OCI-LY7 (cell line): ENCODE measurements at regions not wholly inside any gene's neighbourhood (a gene's known extent, or its start where the extent isn't known, plus 50 kb on each side); places are given as distances from the start of the nearest gene placed in this dataset.

Source experiments
- BruUV-seq: library from RNA; stranded (reverse); fragments of 400-500 nt; replicated peaks from 2 replicates; lab custom pipeline; 2021; lab: Mats Ljungman, UMichigan
- CTCF ChIA-PET: fragments of 300-600 bp; sonication (Branson Sonifier 250); formaldehyde crosslinking; loops from one replicate; lab custom pipeline; 2022; ENCODE audit warnings: antibody characterized with exemption; ENCODE audit not compliant: unreplicated experiment; lab: Charles Lee
- POLR2A ChIA-PET: fragments of 300-600 bp; sonication (Branson Sonifier 250); formaldehyde crosslinking; loops from one replicate; lab custom pipeline; 2022; ENCODE audit warnings: antibody characterized with exemption; lab: Charles Lee
- DNase-seq: peaks from one replicate; pipeline ENCODE4 v3.0.0-alpha.2; 2015; ENCODE audit warnings: low spot score
- H2AFZ ChIP-seq: fragments of 200-600 bp; sonication (generic), shearing (Covaris generic); 2 replicates; pipeline ENCODE4 v1.6.1; 2014; ENCODE audit warnings: mild to moderate bottlenecking, antibody characterized with exemption, low read length, moderate library complexity
- H3K27ac ChIP-seq: fragments of 200-600 bp; sonication (generic); 2 replicates; pipeline ENCODE4 v1.5.1; 2014; ENCODE audit warnings: mixed run types, low read depth, mild to moderate bottlenecking, moderate library complexity, low read length, inconsistent platforms; ENCODE audit not compliant: poor library complexity, severe bottlenecking
- H3K36me3 ChIP-seq: fragments of 200-600 bp; sonication (generic); 2 replicates; pipeline ENCODE4 v1.6.1; 2014; ENCODE audit warnings: mild to moderate bottlenecking, antibody characterized with exemption, low read length, moderate library complexity, mixed read lengths; ENCODE audit not compliant: insufficient read depth
- H3K4me1 ChIP-seq: fragments of 200-600 bp; sonication (generic); 2 replicates; pipeline ENCODE4 v1.5.1; 2014; ENCODE audit warnings: mild to moderate bottlenecking, low read length; ENCODE audit not compliant: insufficient read depth, poor library complexity, severe bottlenecking
- H3K4me2 ChIP-seq: fragments of 200-600 bp; sonication (generic); 2 replicates; pipeline ENCODE4 v1.6.1; 2014; ENCODE audit warnings: mild to moderate bottlenecking, low read length
- H3K4me3 ChIP-seq: fragments of 200-600 bp; sonication (generic); 2 replicates; pipeline ENCODE4 v1.5.1; 2014; ENCODE audit warnings: mild to moderate bottlenecking, low read depth, low read length; ENCODE audit not compliant: poor library complexity, severe bottlenecking
- H3K79me2 ChIP-seq: fragments of 200-600 bp; sonication (generic); 2 replicates; pipeline ENCODE4 v1.6.1; 2016; ENCODE audit warnings: low read depth, mild to moderate bottlenecking, low read length, moderate library complexity, mixed read lengths; ENCODE audit not compliant: insufficient read depth
- H3K9me2 ChIP-seq: fragments of 200-600 bp; sonication (generic); 2 replicates; pipeline ENCODE4 v1.6.1; 2016; ENCODE audit warnings: mild to moderate bottlenecking, low read length, mixed read lengths; ENCODE audit not compliant: insufficient read depth
- H3K9me3 ChIP-seq: fragments of 200-600 bp; sonication (generic); 2 replicates; pipeline ENCODE4 v1.6.1; 2014; ENCODE audit warnings: mild to moderate bottlenecking, mixed run types, low read length, mixed read lengths
- H4K20me1 ChIP-seq: fragments of 200-600 bp; sonication (generic); 2 replicates; pipeline ENCODE4 v1.6.1; 2014; ENCODE audit warnings: mild to moderate bottlenecking, antibody characterized with exemption, low read length, moderate library complexity, mixed read lengths; ENCODE audit not compliant: insufficient read depth
- CTCF ChIP-seq: fragments of 200-600 bp; sonication (generic); conservative IDR thresholded peaks from 2 replicates; pipeline ENCODE4 v1.5.1; 2014; ENCODE audit warnings: mild to moderate bottlenecking, antibody characterized with exemption, low read length, moderate library complexity, mixed read lengths
- EZH2phosphoT487 ChIP-seq: fragments of 200-600 bp; sonication (generic); IDR thresholded peaks from 2 replicates; pipeline ENCODE4 v1.6.1; 2018; ENCODE audit warnings: low read depth, borderline replicate concordance, mild to moderate bottlenecking, mixed run types, antibody characterized with exemption, low read length, moderate library complexity, mixed read lengths
- intact Hi-C: fragments of 100-400 bp; cut with micrococcal nuclease; formaldehyde crosslinking; loops from one replicate; pipeline ENCODE4 v1.10.0; 2022; ENCODE audit not compliant: unreplicated experiment

DNA sequence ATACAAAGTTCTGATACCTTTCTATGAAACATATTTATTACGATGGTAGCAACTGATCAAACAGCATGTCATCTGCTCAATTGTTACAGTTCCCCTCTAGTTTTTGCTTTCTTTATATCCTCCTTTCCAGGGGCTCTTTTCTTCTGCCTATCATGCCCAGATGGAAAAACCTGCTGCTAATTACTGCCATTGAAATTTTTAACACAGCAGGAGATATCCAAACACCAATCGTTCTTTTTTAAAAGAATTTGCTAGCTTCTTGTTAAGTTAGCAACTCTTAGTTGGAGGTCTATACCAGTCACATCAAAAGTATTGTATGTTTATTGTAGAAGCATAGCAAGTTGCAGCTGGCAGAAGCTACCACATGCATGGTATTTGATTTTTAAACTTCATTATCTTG is 768.5 kb downstream of the NXPH1 start:
- H4K20me1 ChIP-seq, result no peaks in the 10 kb centered on the region
- no peak overlapping the region for H3K4me2 ChIP-seq
- no peaks in the 10 kb centered on the region for H3K4me1 ChIP-seq
- POLR2A ChIA-PET, result no interaction called here
- DNase-seq, result no peak
- BruUV-seq, result no TSS peak
- no peaks in the 10 kb centered on the region for H3K9me2 ChIP-seq
- TF ChIP-seq EZH2phosphoT487 (no peak), CTCF (no peak)
- CTCF ChIA-PET, result no interaction called here
- H3K4me3 ChIP-seq, result no peak overlapping the region
- H3K79me2 ChIP-seq, result no peaks in the 10 kb centered on the region
- no peak overlapping the region for H2AFZ ChIP-seq
- intact Hi-C loops, result no loop called here
- H3K9me3 ChIP-seq, result no peaks in the 10 kb centered on the region
- H3K27ac ChIP-seq, result no peak overlapping the region
- H3K36me3 ChIP-seq, result no peaks in the 10 kb centered on the region

GRCh38 chr7:9204571-9204970 is 771.2 kb downstream of the NXPH1 start:
- no peak overlapping the region for H3K4me3 ChIP-seq
- no peak overlapping the region for H2AFZ ChIP-seq
- no peaks in the 10 kb centered on the region for H3K36me3 ChIP-seq
- no peak overlapping the region for H3K4me2 ChIP-seq
- H3K27ac ChIP-seq, result no peak overlapping the region
- ChIA-PET POLR2A (interaction anchor here (0.6 kb wide), 1 partner anchor 48 kb away, joined by 4 read pairs; no protein-coding TSS in a partner anchor), CTCF (no interaction called here)
- no peak for DNase-seq
- intact Hi-C loops, result no loop called here
- no peaks in the 10 kb centered on the region for H3K9me3 ChIP-seq
- no peaks in the 10 kb centered on the region for H3K9me2 ChIP-seq
- no peaks in the 10 kb centered on the region for H3K4me1 ChIP-seq
- H3K79me2 ChIP-seq, result no peaks in the 10 kb centered on the region
- TF ChIP-seq EZH2phosphoT487 (no peak), CTCF (no peak)
- no peaks in the 10 kb centered on the region for H4K20me1 ChIP-seq
- no TSS peak for BruUV-seq

- intact Hi-C loops, result no loop called here
- TF ChIP-seq CTCF, result no peak
- TF ChIP-seq EZH2phosphoT487, result no peak
- no peaks in the 10 kb centered on the region for H3K4me1 ChIP-seq
- H3K4me3 ChIP-seq, result no peak overlapping the region
- H3K9me3 ChIP-seq, result no peaks in the 10 kb centered on the region
- H3K9me2 ChIP-seq, result no peaks in the 10 kb centered on the region
- H4K20me1 ChIP-seq, result no peaks in the 10 kb centered on the region
- no peak overlapping the region for H3K27ac ChIP-seq
- H3K36me3 ChIP-seq, result no peaks in the 10 kb centered on the region
- BruUV-seq, result no TSS peak
- H3K79me2 ChIP-seq, result no peaks in the 10 kb centered on the region
- CTCF ChIA-PET, result no interaction called here
- no peak overlapping the region for H3K4me2 ChIP-seq
- no peak for DNase-seq
- POLR2A ChIA-PET, result interaction anchor here (1.0 kb wide), 1 partner anchor 18 kb away, joined by 3 read pairs; no protein-coding TSS in a partner anchor
- H2AFZ ChIP-seq, result no peak overlapping the region
Observed at GRCh38 chr7:9210114-9210513, 776.7 kb downstream of the NXPH1 start.
